ENCODE measurements at regions not wholly inside any gene's neighbourhood (a gene's known extent, or its start where the extent isn't known, plus 50 kb on each side); places are given as distances from the start of the nearest gene placed in this dataset.
"Not testable (repeated sequence)": the region's sequence is repeated elsewhere in the genome, so short reads cannot be mapped to it uniquely, and the experiment has no call there.

GRCh38 chr16:29266612-29267011 is 139.9 kb downstream of the NPIPB11 start:
- TF ChIP-seq, protein P1, sequence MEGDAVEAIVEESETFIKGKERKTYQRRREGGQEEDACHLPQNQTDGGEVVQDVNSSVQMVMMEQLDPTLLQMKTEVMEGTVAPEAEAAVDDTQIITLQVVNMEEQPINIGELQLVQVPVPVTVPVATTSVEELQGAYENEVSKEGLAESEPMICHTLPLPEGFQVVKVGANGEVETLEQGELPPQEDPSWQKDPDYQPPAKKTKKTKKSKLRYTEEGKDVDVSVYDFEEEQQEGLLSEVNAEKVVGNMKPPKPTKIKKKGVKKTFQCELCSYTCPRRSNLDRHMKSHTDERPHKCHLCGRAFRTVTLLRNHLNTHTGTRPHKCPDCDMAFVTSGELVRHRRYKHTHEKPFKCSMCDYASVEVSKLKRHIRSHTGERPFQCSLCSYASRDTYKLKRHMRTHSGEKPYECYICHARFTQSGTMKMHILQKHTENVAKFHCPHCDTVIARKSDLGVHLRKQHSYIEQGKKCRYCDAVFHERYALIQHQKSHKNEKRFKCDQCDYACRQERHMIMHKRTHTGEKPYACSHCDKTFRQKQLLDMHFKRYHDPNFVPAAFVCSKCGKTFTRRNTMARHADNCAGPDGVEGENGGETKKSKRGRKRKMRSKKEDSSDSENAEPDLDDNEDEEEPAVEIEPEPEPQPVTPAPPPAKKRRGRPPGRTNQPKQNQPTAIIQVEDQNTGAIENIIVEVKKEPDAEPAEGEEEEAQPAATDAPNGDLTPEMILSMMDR (IDR thresholded peaks at IDR 0.05) = not testable (repeated sequence)
- TF ChIP-seq POLR2A (IDR thresholded peaks at IDR 0.05) = not testable (repeated sequence)

All from testis (tissue), 2 donors.